HG03469 (cell line): ENCODE measurements at regions not wholly inside any gene's neighbourhood (a gene's known extent, or its start where the extent isn't known, plus 50 kb on each side); places are given as distances from the start of the nearest gene placed in this dataset.
"Not testable (repeated sequence)": the region's sequence is repeated elsewhere in the genome, so short reads cannot be mapped to it uniquely, and the experiment has no call there.

Source experiments
- ATAC-seq: cut with Tn5 transposase; IDR thresholded peaks from one replicate; pipeline ENCODE4 v1.9.1; 2021; ENCODE audit warnings: mild to moderate bottlenecking, moderate library complexity, moderate number of reproducible peaks; ENCODE audit not compliant: unreplicated experiment

- no peak for ATAC-seq
Measured at GRCh38 chr12:97616946-97617345, 154.3 kb downstream of the RMST start.

GRCh38 chr12:97628962-97629361 lies 166.4 kb downstream of the RMST start:
- no peak for ATAC-seq

- no peak for ATAC-seq
Measured at GRCh38 chr12:97629382-97629781, 166.8 kb downstream of the RMST start.

GRCh38 chr12:97630356-97630755 lies 167.8 kb downstream of the RMST start:
- no peak for ATAC-seq

DNA sequence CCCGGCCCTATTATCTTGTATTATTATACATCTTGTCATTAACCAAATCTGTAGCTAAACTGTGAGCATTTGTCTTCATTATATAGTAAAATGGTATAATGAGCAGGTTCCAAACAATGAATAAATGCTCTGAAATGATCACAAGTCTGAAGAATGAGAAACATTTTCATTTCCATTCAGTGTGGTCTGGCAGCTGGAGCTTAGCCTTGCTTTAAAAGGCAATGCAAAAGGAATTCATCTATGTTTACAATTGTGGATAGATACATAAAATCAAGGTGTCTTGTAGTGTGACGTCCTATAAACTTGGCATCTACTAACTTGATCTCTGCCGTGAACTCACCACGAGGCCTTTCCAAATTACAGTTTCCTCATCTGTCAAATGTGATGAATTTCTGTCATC lies 168.3 kb downstream of the RMST start:
- no peak for ATAC-seq

DNA sequence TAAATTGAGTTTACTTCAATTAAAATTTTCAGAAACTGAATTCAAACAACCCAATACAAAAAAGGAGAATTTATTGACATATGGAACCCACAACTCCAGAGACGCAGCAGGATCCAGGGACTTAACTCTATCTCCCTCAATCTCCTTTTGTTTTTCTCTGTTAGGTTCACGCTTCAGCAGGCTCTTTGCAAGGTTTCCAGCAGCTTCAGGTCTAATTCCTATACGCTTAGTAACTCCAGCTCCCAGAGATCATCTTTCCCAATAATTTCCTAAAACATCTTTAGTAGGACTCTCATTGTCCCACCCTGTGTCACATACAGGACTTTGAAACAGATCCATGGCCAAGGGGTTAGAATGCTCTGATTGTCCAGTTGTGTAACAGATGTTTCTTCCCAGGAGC lies 175.2 kb downstream of the RMST start:
- no peak for ATAC-seq

DNA sequence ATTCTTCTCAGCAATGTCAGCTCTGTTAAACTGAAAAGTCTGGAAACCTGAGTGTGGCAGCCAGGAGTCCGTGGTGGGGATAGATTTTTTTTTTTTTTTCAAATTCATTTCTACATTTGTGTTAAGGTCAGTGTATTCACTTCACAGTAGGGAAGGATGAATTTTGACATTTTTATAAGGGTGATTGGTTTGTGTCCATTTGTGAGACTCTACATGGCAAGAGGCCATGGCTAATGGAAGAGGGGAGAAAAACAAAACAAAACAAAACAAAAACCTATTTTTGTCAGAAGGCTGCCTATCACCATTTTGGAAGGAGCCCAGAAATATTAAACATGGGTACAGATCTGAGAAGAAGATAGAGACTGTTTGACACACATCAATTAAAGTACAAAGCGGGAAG lies 176.1 kb downstream of the RMST start:
- no peak for ATAC-seq

DNA sequence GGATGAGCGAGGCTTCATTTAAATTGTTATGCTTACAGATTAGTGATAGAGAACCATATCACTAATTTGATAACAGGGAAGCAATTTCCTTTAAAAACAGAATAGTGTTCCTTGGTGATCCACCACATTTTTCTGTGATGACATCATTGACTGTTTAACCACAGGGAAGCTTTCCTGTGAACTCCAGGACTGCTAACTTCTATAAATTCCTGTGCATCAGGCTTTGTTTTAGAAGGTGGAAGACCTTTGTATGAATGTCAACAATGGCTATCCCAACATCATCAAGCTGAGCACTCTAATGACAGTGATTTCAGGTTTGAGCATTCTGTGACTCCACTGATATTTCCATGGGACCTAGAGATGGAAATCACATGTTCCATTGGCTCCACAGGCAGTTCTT lies 177.1 kb downstream of the RMST start:
- no peak for ATAC-seq

DNA sequence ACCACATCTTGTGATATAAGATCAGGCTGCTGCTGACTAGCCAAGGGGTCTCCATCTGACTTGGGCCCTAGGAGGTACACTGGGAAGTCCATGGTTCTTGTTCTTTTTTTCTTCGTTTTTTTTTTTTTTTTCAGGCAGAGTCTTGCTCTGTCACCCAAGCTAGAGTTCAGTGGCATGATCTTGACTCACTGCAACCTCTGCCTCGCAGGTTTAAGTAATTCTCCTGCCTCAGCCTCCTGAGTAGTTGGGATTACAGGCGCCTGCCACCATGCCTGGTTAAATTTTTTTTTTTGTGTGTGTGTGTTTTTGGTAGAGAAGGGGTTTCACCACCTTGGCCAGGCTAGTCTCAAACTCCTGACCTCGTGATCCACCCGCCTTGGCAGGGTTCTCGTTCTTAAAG lies 178.2 kb downstream of the RMST start:
- ATAC-seq, result no peak

DNA sequence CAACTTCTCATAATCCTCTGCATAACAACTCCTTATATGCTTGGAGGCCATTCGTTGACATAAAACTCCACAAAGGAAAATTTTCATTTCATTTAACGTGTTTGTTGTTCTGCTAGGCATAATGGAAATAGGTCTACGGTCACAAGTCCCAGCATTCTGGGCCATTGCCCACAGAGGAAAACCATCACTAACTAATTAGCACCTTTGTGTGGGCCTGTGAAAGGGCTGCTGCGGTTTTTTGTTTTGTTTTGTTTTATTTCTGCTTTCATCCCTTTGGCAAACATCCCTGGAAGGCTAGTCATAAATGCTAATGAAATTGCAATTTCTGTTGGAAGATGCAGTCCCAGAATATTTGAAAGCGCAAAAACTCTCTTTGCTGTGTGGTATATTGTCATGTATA lies 180.3 kb downstream of the RMST start:
- ATAC-seq, result no peak

DNA sequence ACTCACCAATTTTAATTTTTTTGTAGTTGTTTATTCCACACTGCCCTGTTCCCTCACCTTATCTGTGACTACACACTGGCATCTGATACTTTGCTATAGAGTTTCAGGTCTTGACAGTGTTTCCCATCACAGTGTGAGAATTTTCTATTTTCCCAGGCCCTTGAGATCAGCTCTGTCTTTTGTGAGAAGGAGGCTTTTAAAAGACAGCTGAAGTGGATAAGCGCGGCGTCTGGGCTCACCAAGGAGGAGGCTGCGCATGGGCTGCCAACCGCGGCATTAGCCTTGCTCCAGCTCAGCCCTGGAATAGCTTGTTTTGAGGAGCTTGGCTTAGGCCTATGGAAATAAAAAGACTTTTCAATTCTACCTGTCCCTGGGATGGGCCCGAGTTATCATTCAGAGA lies 181.3 kb downstream of the RMST start:
- no peak for ATAC-seq

DNA sequence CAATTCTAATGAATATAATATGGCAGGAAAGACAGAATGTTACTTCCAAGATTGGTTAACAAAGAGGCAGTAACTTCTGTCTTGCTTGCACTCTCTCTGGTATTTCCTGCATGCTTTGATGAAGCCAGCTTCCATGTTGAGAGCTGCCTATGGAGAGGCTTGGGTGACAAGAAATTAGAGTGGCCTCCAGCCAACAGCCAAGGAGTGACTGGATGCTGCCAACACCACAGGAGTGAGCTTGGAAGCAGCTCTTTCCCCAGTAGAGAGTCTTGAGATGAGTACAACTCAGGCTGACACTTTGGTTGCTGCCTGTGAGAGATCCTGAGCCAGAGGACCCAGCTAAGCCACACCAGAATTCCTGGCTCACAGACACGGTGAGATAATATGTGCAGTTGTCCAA lies 183.1 kb downstream of the RMST start:
- ATAC-seq, result no peak

DNA sequence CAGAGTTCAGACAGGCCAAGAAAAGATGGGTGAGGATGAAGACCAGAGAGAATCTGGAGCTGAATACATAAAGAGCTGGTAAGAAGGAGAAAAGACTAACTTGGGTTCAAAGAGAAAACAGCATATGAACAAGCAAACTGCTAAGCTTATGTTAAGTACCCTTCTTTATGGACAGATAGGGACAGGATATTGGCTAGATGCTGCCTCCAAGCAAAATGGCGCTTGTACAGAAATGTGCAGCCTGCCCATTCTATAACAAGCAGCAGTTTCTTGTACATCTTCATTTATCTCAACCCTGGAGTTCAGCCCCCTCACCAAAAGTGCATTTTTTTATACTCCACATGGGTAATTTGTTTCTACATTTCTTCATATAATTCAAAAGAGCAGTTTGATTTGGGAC lies 184.5 kb downstream of the RMST start:
- no peak for ATAC-seq

GRCh38 chr12:97650242-97650641 lies 187.6 kb downstream of the RMST start:
- no peak for ATAC-seq

DNA sequence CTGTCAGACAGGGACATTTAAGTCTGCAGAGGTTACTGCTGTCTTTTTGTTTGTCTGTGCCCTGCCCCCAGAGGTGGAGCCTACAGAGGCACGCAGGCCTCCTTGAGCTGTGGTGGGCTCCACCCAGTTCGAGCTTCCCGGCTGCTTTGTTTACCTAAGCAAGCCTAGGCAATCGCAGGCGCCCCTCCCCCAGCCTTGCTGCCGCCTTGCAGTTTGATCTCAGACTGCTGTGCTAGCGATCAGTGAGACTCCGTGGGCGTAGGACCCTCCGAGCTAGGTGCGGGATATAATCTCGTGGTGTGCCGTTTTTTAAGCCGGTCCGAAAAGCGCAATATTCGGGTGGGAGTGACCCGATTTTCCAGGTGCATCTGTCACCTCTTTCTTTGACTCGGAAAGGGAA lies 193.9 kb downstream of the RMST start:
- not testable (repeated sequence) for ATAC-seq

GRCh38 chr12:97659117-97659880 lies 196.7 kb downstream of the RMST start:
- no peak for ATAC-seq

- no peak for ATAC-seq
Measured at GRCh38 chr12:97666263-97666662, 203.7 kb downstream of the RMST start.

DNA sequence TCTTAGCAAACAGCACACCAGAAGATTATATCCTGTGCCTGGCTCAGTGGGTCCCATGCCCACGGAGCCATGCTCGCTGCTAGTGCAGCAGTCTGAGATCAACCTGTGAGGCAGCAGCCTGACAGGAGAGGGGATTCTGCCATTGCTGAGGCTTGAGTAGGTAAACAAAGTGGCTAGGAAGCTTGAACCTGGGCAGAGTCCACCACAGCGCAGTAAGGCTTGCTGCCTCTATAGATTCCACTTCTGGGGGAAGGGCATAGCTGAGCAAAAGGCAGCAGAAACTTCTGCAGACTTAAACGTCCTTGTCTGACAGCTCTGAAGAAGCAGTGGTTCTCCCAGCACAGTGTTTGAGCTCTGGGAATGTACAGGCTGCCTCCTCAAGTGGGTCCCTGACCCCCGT lies 210.3 kb downstream of the RMST start:
- ATAC-seq, result no peak

DNA sequence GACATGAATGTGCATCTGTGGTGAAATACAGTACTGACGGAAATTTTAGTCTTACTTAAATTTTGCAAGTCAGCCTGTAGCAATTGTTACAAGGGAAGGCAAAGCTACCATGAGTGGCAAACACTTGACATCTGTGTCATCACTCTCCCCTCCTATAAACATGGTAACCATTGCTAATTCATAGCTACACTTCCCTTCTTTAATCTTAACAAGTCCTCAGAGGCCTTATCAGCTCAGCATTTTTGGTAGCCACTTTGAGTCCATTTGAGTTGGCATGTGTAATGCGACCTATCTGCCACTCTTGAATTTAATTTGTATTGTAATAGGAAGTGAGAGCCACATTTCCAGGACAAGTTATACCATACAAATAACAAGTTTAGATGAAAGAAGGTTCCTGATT lies 218.1 kb downstream of the RMST start:
- no peak for ATAC-seq

DNA sequence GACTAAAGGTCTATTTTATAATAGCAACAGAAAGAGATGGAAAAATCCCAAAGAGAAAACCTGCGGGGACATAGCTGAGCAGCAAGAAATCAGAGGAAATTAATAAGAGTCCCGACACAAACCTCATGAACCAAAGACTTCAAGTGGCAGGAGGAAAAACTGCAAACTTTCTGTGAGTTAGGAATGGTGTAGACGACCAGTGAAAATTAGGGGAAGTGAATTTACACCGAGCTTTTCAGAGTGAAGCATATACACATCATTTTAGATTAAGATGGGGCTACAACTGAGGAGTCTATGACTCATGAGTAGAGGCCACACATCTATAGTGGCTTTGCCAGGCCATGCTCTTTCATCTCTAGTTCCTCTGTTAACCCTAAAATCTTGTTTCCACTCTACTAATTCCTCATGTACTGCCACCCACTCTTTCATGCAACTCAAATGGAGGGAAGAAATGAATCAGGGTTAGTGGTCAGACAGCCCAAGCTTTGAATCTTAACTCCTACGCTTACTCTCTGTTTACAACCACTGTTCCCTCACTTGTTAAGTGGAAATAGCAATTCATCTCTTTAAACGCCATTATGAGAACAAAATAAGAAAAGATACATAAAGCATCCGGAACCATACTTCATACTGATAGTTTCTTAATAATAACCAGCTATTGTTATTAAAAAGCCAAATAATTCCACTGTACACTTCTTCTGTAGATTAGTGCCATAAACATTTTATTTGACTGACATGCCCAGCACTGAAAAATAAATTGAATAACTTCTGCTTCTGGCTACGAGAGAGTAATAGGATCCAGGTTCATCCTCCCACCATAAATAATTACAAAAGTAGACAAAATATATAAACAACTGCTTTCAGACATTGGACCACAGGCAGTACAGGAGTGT lies 219.3 kb downstream of the RMST start:
- peak; percentile 93 for ATAC-seq

DNA sequence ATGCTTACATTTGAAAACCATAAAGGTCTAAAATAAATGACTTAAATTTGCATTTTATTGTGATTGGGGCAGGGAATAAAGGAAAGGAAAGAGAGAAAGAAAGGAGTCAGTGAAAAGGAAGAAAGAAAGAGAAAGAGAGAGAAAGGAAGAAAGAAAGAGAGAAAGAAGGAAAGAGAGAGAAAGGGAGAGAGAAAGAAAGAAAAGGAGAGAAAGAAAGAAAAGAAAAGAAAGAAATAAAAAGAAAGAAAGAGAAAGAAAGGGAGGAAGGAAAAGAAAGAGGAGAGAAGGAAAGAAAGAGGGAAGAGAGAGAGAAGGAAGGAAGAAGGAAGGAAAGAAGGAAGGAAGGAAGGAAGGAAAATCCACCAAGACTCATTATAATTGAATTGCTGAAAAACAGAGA lies 222.8 kb downstream of the RMST start:
- ATAC-seq, result no peak

- no peak for ATAC-seq
Measured at GRCh38 chr12:97701901-97702300, 239.3 kb downstream of the RMST start.
